Endodermal cell (in vitro differentiated cells): ENCODE measurements at regions not wholly inside any gene's neighbourhood (a gene's known extent, or its start where the extent isn't known, plus 50 kb on each side); places are given as distances from the start of the nearest gene placed in this dataset.

Source experiments
- DNase-seq: peaks from one replicate; pipeline ENCODE4 v3.0.0-alpha.2; 2017
- H3K27ac ChIP-seq: 2 replicates; pipeline ENCODE4 v1.5.1; 2013; ENCODE audit warnings: mild to moderate bottlenecking, low read depth, low read length, moderate library complexity
- H3K27me3 ChIP-seq: 2 replicates; pipeline ENCODE4 v1.6.1; 2013; ENCODE audit warnings: mild to moderate bottlenecking, low read length, moderate library complexity; ENCODE audit not compliant: insufficient read depth, control insufficient read depth, poor library complexity, severe bottlenecking
- H3K36me3 ChIP-seq: 2 replicates; pipeline ENCODE4 v1.7.0; 2013; ENCODE audit warnings: mild to moderate bottlenecking, low read length, moderate library complexity; ENCODE audit not compliant: control insufficient read depth, insufficient read depth
- H3K4me1 ChIP-seq: one replicate; pipeline ENCODE4 v1.7.0; 2013; ENCODE audit warnings: low read length; ENCODE audit not compliant: control insufficient read depth, insufficient read depth
- H3K4me3 ChIP-seq: 2 replicates; pipeline ENCODE4 v1.5.1; 2013; ENCODE audit warnings: mild to moderate bottlenecking, low read length, moderate library complexity
- H3K9ac ChIP-seq: 2 replicates; pipeline ENCODE4 v1.6.1; 2013; ENCODE audit warnings: mild to moderate bottlenecking, low read length, moderate library complexity; ENCODE audit not compliant: poor library complexity, severe bottlenecking; ENCODE audit errors: extremely low read depth
- H3K9me3 ChIP-seq: 2 replicates; pipeline ENCODE4 v1.6.1; 2013; ENCODE audit warnings: mild to moderate bottlenecking, low read length, moderate library complexity; ENCODE audit not compliant: control insufficient read depth
- H3K27ac Mint-ChIP-seq: 2 replicates; pipeline ENCODE4 v1.8.0; 2020; ENCODE audit warnings: mixed read lengths
- H3K27me3 Mint-ChIP-seq: 2 replicates; pipeline ENCODE4 v1.8.0; 2021; ENCODE audit warnings: mild to moderate bottlenecking, mixed read lengths; ENCODE audit not compliant: insufficient read depth
- H3K36me3 Mint-ChIP-seq: 2 replicates; pipeline ENCODE4 v1.8.0; 2020; ENCODE audit warnings: low read depth, mixed read lengths
- H3K4me1 Mint-ChIP-seq: 2 replicates; pipeline ENCODE4 v1.8.0; 2020; ENCODE audit warnings: mixed read lengths
- H3K4me3 Mint-ChIP-seq: 2 replicates; pipeline ENCODE4 v1.8.0; 2020; ENCODE audit warnings: mild to moderate bottlenecking, moderate library complexity, mixed read lengths
- H3K9me3 Mint-ChIP-seq: 2 replicates; pipeline ENCODE4 v1.8.0; 2020; ENCODE audit warnings: mild to moderate bottlenecking, mixed read lengths
- WGBS, 2 experiments: methylation state at CpG; one replicate each; pipeline versions ENCODE4 v1.1.5 to v1.1.7; 2013; ENCODE audit warnings: missing lambda C conversion rate in 2 of 2, mixed read lengths in 1 of 2; ENCODE audit not compliant: insufficient coverage in 1 of 2, insufficient read length in 1 of 2; 5-methylcytosine and 5-hydroxymethylcytosine counted together
- TF ChIP-seq, protein P1 (sequence below): fragments of 200-600 bp; sonication (generic); conservative IDR thresholded peaks from 2 replicates; pipeline ENCODE4 v1.5.0; 2021; ENCODE audit warnings: antibody characterized with exemption, mild to moderate bottlenecking

DNA sequence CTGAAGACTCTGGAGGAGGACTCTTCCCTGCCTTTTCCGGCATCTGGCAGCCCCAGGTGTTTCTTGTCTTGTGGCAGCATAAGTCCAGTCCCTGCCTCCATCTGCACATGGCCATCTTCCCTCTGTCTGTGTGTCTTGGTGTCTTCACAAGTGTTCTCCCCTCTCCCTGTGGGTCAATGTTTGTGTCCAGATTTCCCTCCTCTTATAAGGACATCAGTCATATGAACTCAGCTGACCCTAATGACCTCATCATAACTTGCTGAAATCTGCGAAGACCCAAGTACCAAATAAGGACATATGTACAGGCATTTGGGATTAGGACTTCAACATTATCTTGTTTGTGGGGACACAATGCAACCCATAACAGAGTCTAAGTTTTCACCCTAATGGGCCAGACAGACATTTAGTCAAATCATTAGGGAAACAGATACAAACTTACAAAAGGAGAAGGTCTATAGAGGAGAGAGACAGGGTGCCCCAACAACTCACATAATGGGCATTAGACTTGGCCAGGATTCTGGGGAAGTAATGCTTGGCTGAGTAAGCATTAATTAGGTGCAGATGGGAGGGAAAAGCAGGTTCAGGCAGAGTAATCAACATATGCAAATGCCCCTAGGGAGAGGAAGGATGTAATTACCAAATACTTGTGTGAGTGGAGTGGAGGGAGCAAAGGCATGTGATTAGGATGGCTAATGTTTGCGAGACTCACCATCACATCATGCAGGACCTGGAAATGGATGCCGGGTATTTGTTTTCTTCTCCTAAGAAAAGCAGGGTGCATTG, 372.8 kb upstream of the TBL1XR1 start:
- Mint-ChIP-seq H3K9me3 (peaks cover 3% of the 10 kb centered on the region), H3K27ac (no peak overlapping the region), H3K36me3 (no peaks in the 10 kb centered on the region), H3K27me3 (no peaks in the 10 kb centered on the region), H3K4me3 (no peak overlapping the region), H3K4me1 (peaks cover 12% of the 10 kb centered on the region)
- Histone ChIP-seq H3K27me3 (no peaks in the 10 kb centered on the region), H3K9ac (no peak overlapping the region), H3K36me3 (no peaks in the 10 kb centered on the region), H3K4me1 (no peaks in the 10 kb centered on the region), H3K9me3 (no peaks in the 10 kb centered on the region), H3K27ac (no peak overlapping the region), H3K4me3 (no peak overlapping the region)
- 93 to 100% methylated on average over 3 to 4 of the region's 4 CpGs for WGBS, 2 experiments
- TF ChIP-seq, protein P1, sequence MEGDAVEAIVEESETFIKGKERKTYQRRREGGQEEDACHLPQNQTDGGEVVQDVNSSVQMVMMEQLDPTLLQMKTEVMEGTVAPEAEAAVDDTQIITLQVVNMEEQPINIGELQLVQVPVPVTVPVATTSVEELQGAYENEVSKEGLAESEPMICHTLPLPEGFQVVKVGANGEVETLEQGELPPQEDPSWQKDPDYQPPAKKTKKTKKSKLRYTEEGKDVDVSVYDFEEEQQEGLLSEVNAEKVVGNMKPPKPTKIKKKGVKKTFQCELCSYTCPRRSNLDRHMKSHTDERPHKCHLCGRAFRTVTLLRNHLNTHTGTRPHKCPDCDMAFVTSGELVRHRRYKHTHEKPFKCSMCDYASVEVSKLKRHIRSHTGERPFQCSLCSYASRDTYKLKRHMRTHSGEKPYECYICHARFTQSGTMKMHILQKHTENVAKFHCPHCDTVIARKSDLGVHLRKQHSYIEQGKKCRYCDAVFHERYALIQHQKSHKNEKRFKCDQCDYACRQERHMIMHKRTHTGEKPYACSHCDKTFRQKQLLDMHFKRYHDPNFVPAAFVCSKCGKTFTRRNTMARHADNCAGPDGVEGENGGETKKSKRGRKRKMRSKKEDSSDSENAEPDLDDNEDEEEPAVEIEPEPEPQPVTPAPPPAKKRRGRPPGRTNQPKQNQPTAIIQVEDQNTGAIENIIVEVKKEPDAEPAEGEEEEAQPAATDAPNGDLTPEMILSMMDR: no peak
- no peak for DNase-seq

DNA sequence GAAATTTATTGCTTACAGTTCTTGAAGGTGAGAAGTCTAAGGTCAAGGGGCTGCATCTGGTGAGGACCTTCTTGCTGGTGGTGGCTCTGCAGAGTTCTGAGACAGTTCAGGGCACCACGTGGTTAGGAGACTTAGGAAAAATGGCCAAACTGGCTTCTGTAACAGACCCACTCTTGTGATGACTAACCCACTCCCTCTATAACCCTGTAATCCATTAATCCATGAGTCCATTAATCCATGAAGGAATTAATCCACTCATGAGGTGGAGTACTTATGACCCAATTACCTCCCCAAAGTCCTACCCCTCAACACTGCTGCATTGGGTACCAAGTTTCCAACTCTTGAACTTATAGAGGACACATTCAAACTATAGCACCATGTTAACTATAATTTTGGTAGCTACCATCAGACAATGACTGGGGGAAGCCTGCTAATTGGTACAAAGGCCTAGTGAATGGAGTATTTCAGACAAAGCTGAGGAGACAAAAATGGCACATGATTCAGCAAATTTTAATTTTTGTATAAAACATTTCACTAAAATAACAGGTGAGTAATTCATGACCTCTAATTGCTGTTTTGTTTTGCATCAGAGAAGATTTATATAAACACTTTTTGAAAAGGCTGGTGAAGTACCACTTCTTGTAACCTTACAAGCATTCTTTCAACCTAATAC, 374.1 kb upstream of the TBL1XR1 start:
- Histone ChIP-seq H3K27me3 (no peaks in the 10 kb centered on the region), H3K4me1 (no peaks in the 10 kb centered on the region), H3K36me3 (no peaks in the 10 kb centered on the region), H3K27ac (no peak overlapping the region), H3K9me3 (no peaks in the 10 kb centered on the region), H3K4me3 (no peak overlapping the region), H3K9ac (no peak overlapping the region)
- no peak for DNase-seq
- Mint-ChIP-seq H3K27me3 (no peaks in the 10 kb centered on the region), H3K4me1 (peaks cover 11% of the 10 kb centered on the region), H3K36me3 (no peaks in the 10 kb centered on the region), H3K4me3 (no peak overlapping the region), H3K27ac (no peak overlapping the region), H3K9me3 (peaks cover 3% of the 10 kb centered on the region)
- WGBS, 2 experiments: 96% methylated on average over 1 of the region's 1 CpG; no CpG with 5 or more reads in 1 of the 2 experiments
- TF ChIP-seq, protein P1: no peak

DNA sequence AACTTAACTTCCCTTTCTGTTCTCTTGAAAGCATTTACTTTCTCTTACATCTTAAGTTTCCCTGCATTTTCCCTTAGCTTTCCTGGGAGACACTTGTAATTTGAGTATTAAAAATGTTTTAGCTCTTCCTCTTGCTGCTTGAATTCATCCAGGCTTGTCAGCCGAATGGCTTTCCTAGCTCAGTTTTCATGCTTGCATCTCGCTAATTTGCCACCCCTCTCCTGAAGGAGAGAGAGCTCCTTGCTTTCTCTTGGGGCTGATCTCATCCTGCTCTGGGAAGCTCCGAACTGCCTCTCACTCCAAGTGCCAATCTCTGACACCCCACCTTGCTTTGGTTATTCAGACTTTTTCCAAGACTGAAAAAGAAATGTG, 374.6 kb upstream of the TBL1XR1 start:
- peaks cover 3% of the 10 kb centered on the region for H3K9me3 Mint-ChIP-seq
- TF ChIP-seq, protein P1: no peak
- peaks cover 8% of the 10 kb centered on the region for H3K4me1 Mint-ChIP-seq
- H3K27me3 ChIP-seq: no peaks in the 10 kb centered on the region
- H3K4me1 ChIP-seq: no peaks in the 10 kb centered on the region
- no peak overlapping the region for H3K27ac ChIP-seq
- no peak overlapping the region for H3K27ac Mint-ChIP-seq
- no peaks in the 10 kb centered on the region for H3K27me3 Mint-ChIP-seq
- no peaks in the 10 kb centered on the region for H3K36me3 Mint-ChIP-seq
- H3K9ac ChIP-seq: no peak overlapping the region
- no peak for DNase-seq
- no peaks in the 10 kb centered on the region for H3K9me3 ChIP-seq
- no peak overlapping the region for H3K4me3 Mint-ChIP-seq
- whole genome bisulfite sequencing, 2 experiments: 45 to 56% methylated on average over 2 to 3 of the region's 3 CpGs
- H3K4me3 ChIP-seq: no peak overlapping the region
- no peaks in the 10 kb centered on the region for H3K36me3 ChIP-seq
